ENCODE measurements at regions not wholly inside any gene's neighbourhood (a gene's known extent, or its start where the extent isn't known, plus 50 kb on each side); places are given as distances from the start of the nearest gene placed in this dataset.

DNA sequence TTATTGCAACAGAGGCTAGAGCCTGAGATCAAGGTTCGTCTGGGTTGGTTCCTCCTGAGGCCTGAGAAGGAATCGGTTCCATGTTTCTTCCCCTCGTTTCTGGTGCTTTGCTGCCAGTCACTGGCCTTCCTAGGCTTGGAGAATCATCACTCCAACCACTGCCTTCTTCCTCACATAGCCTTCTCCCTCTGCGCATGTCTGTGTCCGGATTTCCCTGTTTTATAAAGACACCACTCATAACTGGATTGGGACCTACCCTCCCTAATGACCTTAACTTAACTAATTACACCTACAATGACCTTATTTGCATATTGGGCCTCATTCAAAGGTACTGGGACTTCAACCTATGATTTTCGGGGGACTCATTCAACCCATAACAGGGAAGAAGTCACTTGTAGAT, 119.8 kb upstream of the CCDC68 start:
- TF ChIP-seq, protein P1, sequence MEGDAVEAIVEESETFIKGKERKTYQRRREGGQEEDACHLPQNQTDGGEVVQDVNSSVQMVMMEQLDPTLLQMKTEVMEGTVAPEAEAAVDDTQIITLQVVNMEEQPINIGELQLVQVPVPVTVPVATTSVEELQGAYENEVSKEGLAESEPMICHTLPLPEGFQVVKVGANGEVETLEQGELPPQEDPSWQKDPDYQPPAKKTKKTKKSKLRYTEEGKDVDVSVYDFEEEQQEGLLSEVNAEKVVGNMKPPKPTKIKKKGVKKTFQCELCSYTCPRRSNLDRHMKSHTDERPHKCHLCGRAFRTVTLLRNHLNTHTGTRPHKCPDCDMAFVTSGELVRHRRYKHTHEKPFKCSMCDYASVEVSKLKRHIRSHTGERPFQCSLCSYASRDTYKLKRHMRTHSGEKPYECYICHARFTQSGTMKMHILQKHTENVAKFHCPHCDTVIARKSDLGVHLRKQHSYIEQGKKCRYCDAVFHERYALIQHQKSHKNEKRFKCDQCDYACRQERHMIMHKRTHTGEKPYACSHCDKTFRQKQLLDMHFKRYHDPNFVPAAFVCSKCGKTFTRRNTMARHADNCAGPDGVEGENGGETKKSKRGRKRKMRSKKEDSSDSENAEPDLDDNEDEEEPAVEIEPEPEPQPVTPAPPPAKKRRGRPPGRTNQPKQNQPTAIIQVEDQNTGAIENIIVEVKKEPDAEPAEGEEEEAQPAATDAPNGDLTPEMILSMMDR (IDR thresholded peaks at IDR 0.05), result no peak
- no peak for TF ChIP-seq POLR2AphosphoS5 (IDR thresholded peaks at IDR 0.05)
- TF ChIP-seq POLR2A (IDR thresholded peaks at IDR 0.05; ENCODE audit: low read depth), result no peak
- TF ChIP-seq EP300 (IDR thresholded peaks at IDR 0.05), result no peak

Data from esophagus muscularis mucosa (tissue), 4 donors.